UCSD-AML1 (cell line): ENCODE measurements at regions not wholly inside any gene's neighbourhood (a gene's known extent, or its start where the extent isn't known, plus 50 kb on each side); places are given as distances from the start of the nearest gene placed in this dataset.
"Not testable (repeated sequence)": the region's sequence is repeated elsewhere in the genome, so short reads cannot be mapped to it uniquely, and the experiment has no call there.

ENCODE experiments used
- DNase-seq: peaks from one replicate; lab custom pipeline; 2025; ENCODE audit not compliant: unreplicated experiment; lab: John Stamatoyannopoulos, UW

DNA sequence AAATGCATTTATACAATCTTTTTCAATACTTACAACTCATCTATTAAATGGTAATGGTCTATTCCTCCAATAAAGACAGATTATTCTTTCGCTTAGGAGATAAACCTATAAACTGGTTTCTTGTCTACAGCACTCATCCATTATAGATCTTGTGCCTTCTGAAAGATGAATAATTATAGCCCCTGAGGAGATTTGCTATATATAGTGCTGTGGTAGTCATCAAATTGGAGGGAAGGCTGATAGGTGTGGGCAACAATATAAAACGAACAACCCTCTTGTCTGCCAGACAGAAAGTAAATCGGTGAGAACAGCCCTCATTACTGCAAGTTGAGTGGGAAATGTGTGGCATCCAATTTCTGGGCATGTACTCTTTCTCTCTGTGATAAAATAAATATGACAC lies 292.5 kb upstream of the CNR1 start:
- no peak for DNase-seq

DNA sequence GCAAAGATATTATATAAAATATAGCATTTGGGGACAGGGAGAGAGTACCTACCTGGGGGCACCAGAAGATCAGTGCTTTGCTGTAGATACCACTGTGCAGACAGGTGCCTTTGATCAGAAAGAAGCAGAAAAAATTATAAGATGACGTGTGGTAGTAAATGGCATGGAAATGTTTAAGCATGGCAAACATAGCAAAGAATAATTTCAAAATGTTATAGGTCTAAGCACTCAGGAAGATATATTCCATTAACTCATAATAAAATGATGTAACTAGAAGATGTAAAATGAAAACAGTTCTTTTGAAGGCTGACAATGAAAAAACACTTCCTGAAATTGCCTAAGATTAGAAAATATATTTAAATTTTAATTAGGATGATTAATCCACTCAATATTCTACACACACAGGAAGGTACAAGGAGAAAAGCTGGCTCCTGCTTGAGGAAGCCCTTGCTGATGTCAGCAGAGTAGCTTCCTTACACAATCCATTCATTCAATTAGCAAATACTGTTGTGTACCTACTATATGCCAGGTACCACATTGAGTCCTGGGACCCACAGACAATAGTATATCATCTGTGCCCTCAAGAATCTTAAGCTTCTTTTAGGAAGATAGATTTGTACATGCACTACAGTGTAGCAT lies 290.2 kb upstream of the CNR1 start:
- no peak for DNase-seq

DNA sequence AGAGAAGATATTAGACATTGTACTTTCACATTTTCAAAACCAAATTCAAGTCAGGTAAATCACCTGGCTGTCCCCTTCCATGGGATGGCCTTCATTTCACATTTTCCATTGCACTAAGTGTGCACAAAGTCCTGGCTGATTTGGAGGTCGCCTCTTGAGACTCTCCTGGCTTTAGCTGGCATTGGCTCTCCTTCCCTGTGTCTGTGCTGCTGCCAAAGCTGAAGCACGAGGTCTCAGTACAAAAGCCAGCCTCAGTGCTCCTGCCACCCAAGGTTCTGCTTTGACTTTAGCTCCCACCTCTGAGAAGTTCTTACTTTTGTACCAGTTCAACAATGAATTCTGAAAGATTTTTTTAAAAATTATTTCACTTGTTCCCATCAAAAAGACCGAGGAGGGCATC lies 289.2 kb upstream of the CNR1 start:
- DNase-seq, result no peak

DNA sequence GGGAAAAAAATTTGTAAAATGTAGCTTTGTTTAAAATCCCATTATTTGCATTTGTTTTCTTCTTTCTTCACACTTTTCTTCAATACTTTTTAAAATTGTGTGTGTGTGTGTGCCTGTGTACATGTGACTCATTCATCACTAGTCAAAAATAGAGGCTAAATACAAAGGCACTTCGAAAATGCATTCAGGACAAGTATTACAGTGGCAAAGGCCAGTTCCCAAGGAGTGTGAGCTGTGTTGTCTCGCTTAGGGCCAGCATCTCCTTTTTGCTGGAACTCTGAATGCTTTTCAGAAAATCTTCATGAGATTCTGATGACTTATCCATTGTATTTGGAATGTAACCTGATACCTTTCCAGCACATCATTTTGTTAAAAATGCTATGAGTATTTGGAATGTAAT lies 288.5 kb upstream of the CNR1 start:
- no peak for DNase-seq

GRCh38 chr6:88449770-88450169 lies 283.6 kb upstream of the CNR1 start:
- no peak for DNase-seq

DNA sequence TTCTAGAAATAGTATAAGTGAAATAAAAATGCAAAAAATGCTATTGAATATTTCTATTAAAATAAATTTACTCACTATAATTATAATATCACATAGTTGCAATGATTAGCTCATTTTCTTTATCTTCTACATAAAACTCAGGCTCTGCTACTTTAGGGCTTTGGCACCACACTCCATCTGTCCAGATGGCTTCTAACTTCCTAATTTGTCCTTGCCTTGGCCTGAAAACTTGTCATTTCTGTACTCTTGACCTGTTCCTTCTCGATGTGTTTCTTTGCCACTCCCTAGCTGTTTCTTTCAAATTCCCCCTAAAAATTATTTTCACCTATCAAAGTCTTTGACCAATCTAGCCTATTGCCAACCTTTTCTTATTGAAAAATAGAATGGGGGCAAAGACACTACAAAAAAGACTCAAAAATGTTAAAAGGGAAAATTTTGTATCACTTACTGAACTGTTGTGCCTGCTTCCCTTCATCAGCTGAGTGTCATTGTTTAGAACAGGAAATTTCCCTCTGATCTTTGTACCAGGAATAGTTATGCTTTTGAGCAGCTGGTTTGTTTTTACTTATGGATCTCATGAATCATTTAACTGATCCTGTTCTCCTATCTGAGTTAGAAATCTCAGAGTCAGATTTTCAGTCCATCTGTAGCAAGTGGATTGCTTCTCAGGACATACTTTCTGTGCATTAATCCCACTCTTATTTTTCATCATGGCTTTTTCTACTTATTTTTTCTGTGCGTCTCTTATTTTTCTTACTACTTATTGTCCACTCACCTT lies 279.2 kb upstream of the CNR1 start:
- DNase-seq, result no peak

- DNase-seq, result no peak
These were observed 277.4 kb upstream of the CNR1 start for GRCh38 chr6:88443554-88443953.

DNA sequence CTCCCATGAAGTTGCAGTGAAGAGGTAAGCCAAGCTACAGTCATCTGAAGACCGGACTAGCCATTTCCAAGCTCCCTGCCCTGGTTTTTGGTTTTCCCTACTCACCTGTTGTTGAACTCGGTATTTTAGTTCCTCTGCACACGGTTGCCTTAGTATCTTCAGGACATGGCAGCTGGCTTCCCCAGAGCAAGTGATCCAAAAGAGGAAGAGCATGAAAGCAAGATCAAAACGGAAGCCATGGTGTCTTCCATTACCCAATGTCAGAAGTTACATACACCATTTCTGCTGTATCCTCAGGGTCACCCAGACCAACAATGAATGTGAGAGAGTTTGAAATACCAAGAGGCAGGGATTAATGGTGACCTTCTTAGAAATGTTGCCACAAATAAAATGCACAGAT lies 276.6 kb upstream of the CNR1 start:
- no peak for DNase-seq

DNA sequence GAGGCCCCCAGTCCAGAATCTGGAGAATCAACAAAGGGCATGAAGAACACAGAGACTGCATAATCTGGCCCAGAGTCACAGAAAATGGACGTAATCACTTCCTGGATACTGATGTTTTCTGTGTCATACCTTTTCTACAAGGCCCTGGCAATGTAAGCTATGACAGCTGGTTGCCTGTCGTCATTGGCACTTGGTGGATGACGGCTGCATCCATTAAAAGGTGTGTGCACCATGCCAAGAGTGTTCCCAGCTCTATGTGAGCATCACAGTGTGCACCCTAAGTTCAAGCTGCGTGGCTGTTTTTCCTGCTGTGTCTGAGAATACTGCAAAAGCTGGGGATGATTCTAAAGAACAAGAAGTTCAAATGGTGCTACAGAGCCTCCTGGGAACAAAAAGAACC lies 275.2 kb upstream of the CNR1 start:
- DNase-seq, result no peak

DNA sequence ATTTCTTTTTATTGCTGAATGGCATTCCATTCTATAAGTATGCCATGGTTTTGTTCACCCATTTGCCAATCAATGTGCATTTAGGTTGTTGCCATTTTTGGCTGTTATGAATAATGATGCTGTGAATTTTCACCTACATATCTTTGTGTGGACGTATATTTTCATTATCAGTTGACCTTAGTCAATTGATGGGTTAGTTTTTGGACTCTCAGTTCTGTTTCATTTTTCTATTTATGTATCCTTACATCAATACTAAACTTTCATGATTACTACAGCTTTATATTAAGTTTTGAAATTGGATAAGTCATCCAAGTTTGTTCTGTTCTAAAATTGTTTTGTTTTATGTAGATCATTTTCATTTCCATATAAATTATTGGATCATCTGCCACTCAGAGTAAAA lies 261.9 kb upstream of the CNR1 start:
- no peak for DNase-seq

- no peak for DNase-seq
These were observed 259.9 kb upstream of the CNR1 start for GRCh38 chr6:88426005-88426404.

- no peak for DNase-seq
These were observed 256.7 kb upstream of the CNR1 start for GRCh38 chr6:88422831-88423230.

DNA sequence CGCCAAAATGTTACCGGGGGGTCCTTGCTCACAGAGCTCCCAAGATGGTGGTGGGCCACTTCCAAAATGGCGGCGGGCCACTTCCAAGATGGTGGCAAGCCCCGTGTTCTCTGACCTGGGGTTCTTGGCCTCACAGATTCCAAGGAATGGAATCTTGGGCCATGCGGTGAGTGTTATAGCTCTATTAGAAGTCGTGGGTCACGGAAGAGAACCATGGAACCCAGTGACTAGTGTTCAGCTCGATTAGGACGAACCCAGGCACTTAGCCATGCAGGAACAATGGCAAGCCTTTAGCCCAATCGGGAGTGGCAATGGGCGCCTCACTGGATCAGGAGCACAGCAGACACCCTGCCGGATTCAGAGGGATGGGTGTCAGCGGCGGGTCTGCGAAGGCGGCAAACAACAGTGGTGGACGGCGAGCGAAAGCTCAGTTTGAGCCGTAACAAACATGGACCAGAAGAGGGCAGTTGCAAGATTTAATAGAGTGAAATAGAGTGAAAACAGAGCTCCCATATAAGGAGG lies 254.9 kb upstream of the CNR1 start:
- DNase-seq, result not testable (repeated sequence)

GRCh38 chr6:88418921-88419810 lies 253.0 kb upstream of the CNR1 start:
- DNase-seq, result not testable (repeated sequence)

- DNase-seq, result not testable (repeated sequence)
These were observed 251.2 kb upstream of the CNR1 start for GRCh38 chr6:88417361-88417760.

DNA sequence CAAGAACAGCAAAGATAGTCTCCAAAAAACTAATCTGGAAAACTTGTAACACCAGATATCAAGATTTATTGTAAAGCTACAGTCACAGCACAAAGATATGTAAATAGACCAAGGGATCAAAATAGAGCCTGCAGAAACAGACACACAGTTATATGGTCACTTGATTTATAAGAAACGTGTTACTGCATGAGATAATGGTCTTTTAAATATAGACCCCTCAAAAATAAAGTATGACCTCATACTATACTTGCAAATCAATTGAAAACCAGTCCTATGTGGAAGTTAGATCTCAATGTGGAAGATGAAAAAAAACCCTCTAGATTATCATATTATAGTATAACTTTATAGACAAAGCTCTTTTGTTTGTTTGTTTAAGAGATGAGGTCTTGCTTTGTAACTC lies 247.3 kb upstream of the CNR1 start:
- no peak for DNase-seq

DNA sequence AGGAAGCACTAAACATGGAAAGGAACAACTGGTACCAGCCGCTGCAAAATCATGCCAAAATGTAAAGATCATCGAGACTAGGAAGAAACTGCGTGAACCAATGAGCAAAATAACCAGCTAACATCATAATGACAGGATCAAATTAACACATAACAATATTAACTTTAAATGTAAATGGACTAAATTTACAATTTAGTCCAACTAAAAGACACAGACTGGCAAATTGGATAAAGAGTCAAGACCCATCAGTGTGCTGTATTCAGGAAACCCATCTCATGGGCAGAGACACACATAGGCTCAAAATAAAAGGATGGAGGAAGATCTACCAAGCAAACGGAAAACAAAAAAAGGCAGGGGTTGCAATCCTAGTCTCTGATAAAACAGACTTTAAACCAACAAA lies 242.2 kb upstream of the CNR1 start:
- DNase-seq, result not testable (repeated sequence)

DNA sequence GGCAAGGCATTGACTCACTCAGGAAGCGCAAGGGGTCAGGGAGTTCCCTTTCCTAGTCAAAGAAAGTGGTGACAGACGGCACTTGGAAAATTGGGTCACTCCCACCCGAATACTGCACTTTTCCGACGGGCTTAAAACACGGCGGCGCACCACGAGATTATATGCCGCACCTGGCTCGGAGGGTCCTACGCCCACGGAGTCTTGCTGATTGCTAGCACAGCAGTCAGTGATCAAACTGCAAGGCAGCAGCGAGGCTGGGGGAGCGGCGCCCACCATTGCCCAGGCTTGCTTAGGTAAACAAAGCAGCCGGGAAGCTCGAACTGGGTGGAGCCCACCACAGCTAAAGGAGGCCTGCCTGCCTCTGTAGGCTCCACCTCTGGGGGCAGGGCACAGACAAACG lies 240.5 kb upstream of the CNR1 start:
- DNase-seq, result not testable (repeated sequence)

DNA sequence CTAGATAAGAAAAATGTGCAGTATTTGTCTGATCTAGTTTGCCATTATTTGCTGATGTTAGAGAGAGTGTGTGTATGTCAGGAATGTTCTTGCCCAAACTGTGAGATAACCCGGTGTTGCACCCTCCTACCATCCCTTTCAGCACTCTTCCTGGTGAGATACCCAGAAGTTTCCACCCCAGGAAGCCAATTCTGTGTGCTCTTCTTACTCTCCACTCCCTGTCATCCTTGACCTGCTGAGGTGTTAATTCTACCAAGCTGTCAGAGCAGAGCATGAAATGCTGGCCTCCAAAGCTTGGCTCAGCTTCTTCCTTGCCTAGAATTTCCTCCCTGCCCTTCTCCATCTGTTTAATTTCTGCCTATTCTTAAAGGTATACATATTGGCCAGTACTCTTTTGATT lies 237.3 kb upstream of the CNR1 start:
- DNase-seq, result no peak

GRCh38 chr6:88402909-88403308 lies 236.8 kb upstream of the CNR1 start:
- no peak for DNase-seq

- DNase-seq, result not testable (repeated sequence)
These were observed 224.9 kb upstream of the CNR1 start for GRCh38 chr6:88390998-88391397.

- DNase-seq, result no peak
These were observed 222.4 kb upstream of the CNR1 start for GRCh38 chr6:88388589-88388988.
